Astrocyte (in vitro differentiated cells and primary cell): ENCODE measurements at regions not wholly inside any gene's neighbourhood (a gene's known extent, or its start where the extent isn't known, plus 50 kb on each side); places are given as distances from the start of the nearest gene placed in this dataset.

Experiments used
- DNase-seq: peaks from one replicate; pipeline ENCODE4 v3.0.0-alpha.2; 2010; ENCODE audit warnings: low read depth
- FAIRE-seq: peaks from 2 replicates; lab custom pipeline; 2011; peaks lifted over from hg19 to GRCh38; lab: Jason Lieb, UNC
- H2AFZ ChIP-seq: 2 replicates; pipeline ENCODE4 v1.6.0; 2012; ENCODE audit warnings: low read depth, low read length, inconsistent platforms
- H3K27ac ChIP-seq: 2 replicates; pipeline ENCODE4 v1.5.1; 2011; ENCODE audit warnings: low read depth, low read length, inconsistent platforms
- H3K27me3 ChIP-seq: 2 replicates; pipeline ENCODE4 v1.6.0; 2011; ENCODE audit warnings: low read length, inconsistent platforms; ENCODE audit not compliant: insufficient read depth
- H3K36me3 ChIP-seq: 2 replicates; pipeline ENCODE4 v1.5.1; 2011; ENCODE audit warnings: low read length, inconsistent platforms; ENCODE audit not compliant: insufficient read depth
- H3K4me1 ChIP-seq: 2 replicates; pipeline ENCODE4 v1.5.1; 2011; ENCODE audit warnings: low read length, inconsistent platforms; ENCODE audit not compliant: insufficient read depth
- H3K4me2 ChIP-seq: 2 replicates; pipeline ENCODE4 v1.6.0; 2012; ENCODE audit warnings: low read length, inconsistent platforms
- H3K4me3 ChIP-seq: 2 replicates; pipeline ENCODE4 v1.5.1; 2011; ENCODE audit warnings: low read depth, mild to moderate bottlenecking, low read length, inconsistent platforms; ENCODE audit not compliant: insufficient read depth
- H3K79me2 ChIP-seq: 2 replicates; pipeline ENCODE4 v1.6.0; 2012; ENCODE audit warnings: mild to moderate bottlenecking, low read length, inconsistent platforms; ENCODE audit not compliant: insufficient read depth
- H3K9ac ChIP-seq: 2 replicates; pipeline ENCODE4 v1.6.0; 2012; ENCODE audit warnings: mild to moderate bottlenecking, low read length, inconsistent platforms
- H3K9me3 ChIP-seq: 2 replicates; pipeline ENCODE4 v1.5.1; 2012; ENCODE audit warnings: low read depth, mild to moderate bottlenecking, low read length, inconsistent platforms; ENCODE audit not compliant: insufficient read depth
- H4K20me1 ChIP-seq: 2 replicates; pipeline ENCODE4 v1.6.0; 2012; ENCODE audit warnings: low read length, inconsistent platforms; ENCODE audit not compliant: insufficient read depth
- H3K27ac Mint-ChIP-seq: one replicate; pipeline ENCODE4 v1.8.0; 2021; ENCODE audit warnings: mild to moderate bottlenecking, mixed read lengths; ENCODE audit not compliant: unreplicated experiment
- H3K27me3 Mint-ChIP-seq: one replicate; pipeline ENCODE4 v1.8.0; 2021; ENCODE audit warnings: low read depth, mixed read lengths; ENCODE audit not compliant: unreplicated experiment
- H3K36me3 Mint-ChIP-seq: one replicate; pipeline ENCODE4 v1.8.0; 2021; ENCODE audit warnings: low read depth, mixed read lengths; ENCODE audit not compliant: unreplicated experiment
- H3K4me1 Mint-ChIP-seq: one replicate; pipeline ENCODE4 v1.8.0; 2021; ENCODE audit warnings: low read depth, mixed read lengths; ENCODE audit not compliant: unreplicated experiment
- H3K4me3 Mint-ChIP-seq: one replicate; pipeline ENCODE4 v1.8.0; 2021; ENCODE audit warnings: mild to moderate bottlenecking, moderate library complexity, mixed read lengths; ENCODE audit not compliant: unreplicated experiment
- H3K9me3 Mint-ChIP-seq: one replicate; pipeline ENCODE4 v1.8.0; 2021; ENCODE audit warnings: mild to moderate bottlenecking, mixed read lengths; ENCODE audit not compliant: unreplicated experiment
- EZH2 ChIP-seq: IDR thresholded peaks from 2 replicates; pipeline ENCODE4 v1.6.1; 2012; ENCODE audit warnings: mild to moderate bottlenecking, low read length, inconsistent platforms; ENCODE audit not compliant: insufficient read depth
- TF ChIP-seq, protein P1 (sequence below): IDR thresholded peaks from 2 replicates; pipeline ENCODE4 v1.5.1; 2011; ENCODE audit warnings: low read depth, mild to moderate bottlenecking, inconsistent platforms, low read length, moderate library complexity; ENCODE audit not compliant: insufficient read depth

GRCh38 chr20:6848992-6849391, 81.5 kb downstream of the BMP2 start:
- H3K4me1 Mint-ChIP-seq, result no peaks in the 10 kb centered on the region
- H3K4me1 ChIP-seq, result no peaks in the 10 kb centered on the region
- no peak for TF ChIP-seq EZH2
- TF ChIP-seq, protein P1, sequence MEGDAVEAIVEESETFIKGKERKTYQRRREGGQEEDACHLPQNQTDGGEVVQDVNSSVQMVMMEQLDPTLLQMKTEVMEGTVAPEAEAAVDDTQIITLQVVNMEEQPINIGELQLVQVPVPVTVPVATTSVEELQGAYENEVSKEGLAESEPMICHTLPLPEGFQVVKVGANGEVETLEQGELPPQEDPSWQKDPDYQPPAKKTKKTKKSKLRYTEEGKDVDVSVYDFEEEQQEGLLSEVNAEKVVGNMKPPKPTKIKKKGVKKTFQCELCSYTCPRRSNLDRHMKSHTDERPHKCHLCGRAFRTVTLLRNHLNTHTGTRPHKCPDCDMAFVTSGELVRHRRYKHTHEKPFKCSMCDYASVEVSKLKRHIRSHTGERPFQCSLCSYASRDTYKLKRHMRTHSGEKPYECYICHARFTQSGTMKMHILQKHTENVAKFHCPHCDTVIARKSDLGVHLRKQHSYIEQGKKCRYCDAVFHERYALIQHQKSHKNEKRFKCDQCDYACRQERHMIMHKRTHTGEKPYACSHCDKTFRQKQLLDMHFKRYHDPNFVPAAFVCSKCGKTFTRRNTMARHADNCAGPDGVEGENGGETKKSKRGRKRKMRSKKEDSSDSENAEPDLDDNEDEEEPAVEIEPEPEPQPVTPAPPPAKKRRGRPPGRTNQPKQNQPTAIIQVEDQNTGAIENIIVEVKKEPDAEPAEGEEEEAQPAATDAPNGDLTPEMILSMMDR, result no peak
- no peaks in the 10 kb centered on the region for H3K79me2 ChIP-seq
- H3K27ac ChIP-seq, result no peak overlapping the region
- no peak overlapping the region for H3K4me3 Mint-ChIP-seq
- H3K36me3 ChIP-seq, result no peaks in the 10 kb centered on the region
- H3K27me3 ChIP-seq, result no peaks in the 10 kb centered on the region
- no peaks in the 10 kb centered on the region for H3K36me3 Mint-ChIP-seq
- H3K9ac ChIP-seq, result no peak overlapping the region
- H3K9me3 Mint-ChIP-seq, result no peaks in the 10 kb centered on the region
- no peak overlapping the region for H3K27ac Mint-ChIP-seq
- no peak overlapping the region for H3K4me3 ChIP-seq
- no peaks in the 10 kb centered on the region for H3K9me3 ChIP-seq
- H3K27me3 Mint-ChIP-seq, result no peaks in the 10 kb centered on the region
- DNase-seq, result no peak
- H4K20me1 ChIP-seq, result no peaks in the 10 kb centered on the region
- H3K4me2 ChIP-seq, result no peak overlapping the region
- no peak overlapping the region for H2AFZ ChIP-seq
- FAIRE-seq, result no peak

- H3K79me2 ChIP-seq, result no peaks in the 10 kb centered on the region
- H3K27me3 Mint-ChIP-seq, result no peaks in the 10 kb centered on the region
- H3K9me3 ChIP-seq, result no peaks in the 10 kb centered on the region
- H3K27ac Mint-ChIP-seq, result no peak overlapping the region
- H3K4me1 ChIP-seq, result no peaks in the 10 kb centered on the region
- H3K36me3 Mint-ChIP-seq, result no peaks in the 10 kb centered on the region
- H3K36me3 ChIP-seq, result no peaks in the 10 kb centered on the region
- H4K20me1 ChIP-seq, result no peaks in the 10 kb centered on the region
- H3K4me3 Mint-ChIP-seq, result no peak overlapping the region
- no peak for FAIRE-seq
- no peak overlapping the region for H3K9ac ChIP-seq
- no peaks in the 10 kb centered on the region for H3K4me1 Mint-ChIP-seq
- no peaks in the 10 kb centered on the region for H3K27me3 ChIP-seq
- H3K27ac ChIP-seq, result no peak overlapping the region
- no peak overlapping the region for H3K4me3 ChIP-seq
- H3K4me2 ChIP-seq, result no peak overlapping the region
- TF ChIP-seq, protein P1, result no peak
- TF ChIP-seq EZH2, result no peak
- DNase-seq, result no peak
- H3K9me3 Mint-ChIP-seq, result no peaks in the 10 kb centered on the region
- no peak overlapping the region for H2AFZ ChIP-seq
Measured at GRCh38 chr20:6851136-6851535, 83.7 kb downstream of the BMP2 start.

GRCh38 chr20:6852478-6852877, 85.0 kb downstream of the BMP2 start:
- DNase-seq (no peak), FAIRE-seq (no peak)
- Histone ChIP-seq H3K4me3 (no peak overlapping the region), H3K4me2 (no peak overlapping the region), H3K9ac (no peak overlapping the region), H3K79me2 (no peaks in the 10 kb centered on the region), H3K27me3 (no peaks in the 10 kb centered on the region), H3K27ac (no peak overlapping the region), H3K9me3 (no peaks in the 10 kb centered on the region), H4K20me1 (no peaks in the 10 kb centered on the region), H3K4me1 (no peaks in the 10 kb centered on the region), H3K36me3 (no peaks in the 10 kb centered on the region), H2AFZ (no peak overlapping the region)
- no peak overlapping the region for H3K27ac Mint-ChIP-seq
- no peaks in the 10 kb centered on the region for H3K4me1 Mint-ChIP-seq
- H3K36me3 Mint-ChIP-seq, result no peaks in the 10 kb centered on the region
- TF ChIP-seq EZH2, result no peak
- TF ChIP-seq, protein P1, result no peak
- H3K27me3 Mint-ChIP-seq, result no peaks in the 10 kb centered on the region
- no peaks in the 10 kb centered on the region for H3K9me3 Mint-ChIP-seq
- no peak overlapping the region for H3K4me3 Mint-ChIP-seq
